ENCODE measurements at regions not wholly inside any gene's neighbourhood (a gene's known extent, or its start where the extent isn't known, plus 50 kb on each side); places are given as distances from the start of the nearest gene placed in this dataset.

DNA sequence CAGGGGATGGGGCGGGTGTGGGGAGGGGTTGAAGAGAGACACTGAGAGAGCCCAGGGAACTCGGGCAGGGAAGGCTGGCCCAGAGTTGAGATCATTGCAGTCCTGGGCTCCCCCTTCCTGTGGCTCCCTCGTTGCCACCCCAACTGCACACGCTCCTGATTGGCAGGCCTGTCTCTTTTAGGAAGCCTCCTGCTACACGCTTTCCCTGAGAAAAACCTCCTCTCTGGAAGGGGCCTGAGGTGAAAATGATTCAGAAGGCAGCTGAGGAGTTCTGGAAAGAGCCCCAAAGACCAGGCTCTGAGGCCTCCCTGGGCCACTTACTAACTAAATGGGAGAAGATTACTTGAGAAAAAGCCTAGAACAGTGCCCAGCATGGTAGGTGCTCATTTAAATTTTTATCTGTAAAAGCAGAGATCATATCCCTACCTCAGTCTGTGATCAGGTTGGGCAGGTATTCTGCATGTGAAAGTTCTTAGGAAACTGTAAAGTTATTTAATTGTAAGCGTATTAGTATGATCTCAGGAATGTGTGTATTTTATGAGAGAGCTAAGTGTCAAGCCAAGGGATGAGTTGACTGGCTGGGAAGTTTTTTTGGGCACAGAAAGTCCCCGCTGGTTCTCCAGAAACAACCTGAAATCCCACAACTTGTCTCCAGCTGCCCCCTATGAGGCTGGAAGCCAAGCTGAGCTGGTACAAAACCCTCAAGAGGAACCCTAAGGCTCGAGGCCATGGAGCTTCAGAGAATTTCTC lies 65.2 kb upstream of the EPS8L3 start:
- Histone ChIP-seq H3K27me3 (ENCODE audit: insufficient read depth, low read depth, low read length) (no peaks in the 10 kb centered on the region), H3K4me2 (ENCODE audit: low read length) (no peak overlapping the region), H3K9me2 (ENCODE audit: insufficient read depth, low read length) (no peaks in the 10 kb centered on the region), H3K27ac (ENCODE audit: low read length) (no peak overlapping the region), H3K36me3 (ENCODE audit: insufficient read depth, low read length) (no peaks in the 10 kb centered on the region), H3F3A (ENCODE audit: insufficient read depth, low read length, poor library complexity, severe bottlenecking) (no peaks in the 10 kb centered on the region), H2AFZ (ENCODE audit: low read depth, low read length) (no peak overlapping the region), H3K9ac (ENCODE audit: low read length) (no peak overlapping the region), H3K9me3 (ENCODE audit: low read length) (no peaks in the 10 kb centered on the region), H3K4me3 (ENCODE audit: low read length) (no peak overlapping the region), H3K79me2 (replicated peaks; ENCODE audit: insufficient read depth, low read length) (no peaks in the 10 kb centered on the region), H4K20me1 (ENCODE audit: insufficient read depth) (no peaks in the 10 kb centered on the region)
- TF ChIP-seq POLR2AphosphoS5 (IDR thresholded peaks at IDR 0.05), result no peak

DNA sequence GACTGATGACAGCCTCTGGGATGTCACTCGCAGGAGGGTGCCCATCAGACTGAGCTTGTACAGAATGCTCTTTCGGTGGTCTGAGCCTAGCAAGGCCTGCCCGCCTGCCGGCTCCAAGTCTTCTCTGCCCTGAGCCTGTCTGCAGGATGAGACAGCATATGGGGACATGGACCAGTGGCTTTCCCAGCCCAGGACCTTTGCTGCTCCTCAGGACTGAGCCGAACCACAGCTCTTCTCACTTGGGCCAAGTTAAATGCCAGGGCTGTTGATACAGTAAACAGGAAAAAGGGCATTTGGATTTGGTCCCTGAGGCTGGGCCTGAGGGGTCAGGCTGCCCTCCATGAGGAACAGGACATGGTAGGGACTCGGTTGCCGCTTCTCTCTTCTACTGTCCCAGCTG lies 64.3 kb upstream of the EPS8L3 start:
- no peaks in the 10 kb centered on the region for H3K27me3 ChIP-seq (ENCODE audit: insufficient read depth, low read depth, low read length)
- no peak overlapping the region for H2AFZ ChIP-seq (ENCODE audit: low read depth, low read length)
- TF ChIP-seq, protein P1, sequence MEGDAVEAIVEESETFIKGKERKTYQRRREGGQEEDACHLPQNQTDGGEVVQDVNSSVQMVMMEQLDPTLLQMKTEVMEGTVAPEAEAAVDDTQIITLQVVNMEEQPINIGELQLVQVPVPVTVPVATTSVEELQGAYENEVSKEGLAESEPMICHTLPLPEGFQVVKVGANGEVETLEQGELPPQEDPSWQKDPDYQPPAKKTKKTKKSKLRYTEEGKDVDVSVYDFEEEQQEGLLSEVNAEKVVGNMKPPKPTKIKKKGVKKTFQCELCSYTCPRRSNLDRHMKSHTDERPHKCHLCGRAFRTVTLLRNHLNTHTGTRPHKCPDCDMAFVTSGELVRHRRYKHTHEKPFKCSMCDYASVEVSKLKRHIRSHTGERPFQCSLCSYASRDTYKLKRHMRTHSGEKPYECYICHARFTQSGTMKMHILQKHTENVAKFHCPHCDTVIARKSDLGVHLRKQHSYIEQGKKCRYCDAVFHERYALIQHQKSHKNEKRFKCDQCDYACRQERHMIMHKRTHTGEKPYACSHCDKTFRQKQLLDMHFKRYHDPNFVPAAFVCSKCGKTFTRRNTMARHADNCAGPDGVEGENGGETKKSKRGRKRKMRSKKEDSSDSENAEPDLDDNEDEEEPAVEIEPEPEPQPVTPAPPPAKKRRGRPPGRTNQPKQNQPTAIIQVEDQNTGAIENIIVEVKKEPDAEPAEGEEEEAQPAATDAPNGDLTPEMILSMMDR (IDR thresholded peaks at IDR 0.05; ENCODE audit: poor library complexity, severe bottlenecking), result no peak
- TF ChIP-seq POLR2AphosphoS5 (IDR thresholded peaks at IDR 0.05), result no peak

DNA sequence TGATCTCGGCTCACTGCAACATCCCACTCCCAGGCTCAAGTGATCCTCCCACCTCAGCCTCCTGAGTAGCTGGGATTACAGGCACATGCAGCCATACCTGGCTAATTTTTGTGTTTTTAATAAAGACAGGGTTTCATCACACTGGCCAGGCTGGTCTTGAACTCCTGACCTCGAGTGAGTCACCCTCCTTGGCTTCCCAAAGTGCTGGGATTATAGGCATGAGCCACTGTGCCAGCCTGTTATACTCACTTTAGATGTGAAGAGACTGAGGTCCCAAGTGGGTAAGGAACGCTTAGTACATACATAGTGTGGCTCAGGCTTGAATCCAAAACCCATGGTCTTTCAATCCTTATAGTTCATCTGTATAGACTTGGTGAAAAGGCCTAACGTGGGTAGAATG lies 63.7 kb upstream of the EPS8L3 start:
- H3K9me2 ChIP-seq (ENCODE audit: insufficient read depth, low read length), result no peaks in the 10 kb centered on the region
- TF ChIP-seq, protein P2, sequence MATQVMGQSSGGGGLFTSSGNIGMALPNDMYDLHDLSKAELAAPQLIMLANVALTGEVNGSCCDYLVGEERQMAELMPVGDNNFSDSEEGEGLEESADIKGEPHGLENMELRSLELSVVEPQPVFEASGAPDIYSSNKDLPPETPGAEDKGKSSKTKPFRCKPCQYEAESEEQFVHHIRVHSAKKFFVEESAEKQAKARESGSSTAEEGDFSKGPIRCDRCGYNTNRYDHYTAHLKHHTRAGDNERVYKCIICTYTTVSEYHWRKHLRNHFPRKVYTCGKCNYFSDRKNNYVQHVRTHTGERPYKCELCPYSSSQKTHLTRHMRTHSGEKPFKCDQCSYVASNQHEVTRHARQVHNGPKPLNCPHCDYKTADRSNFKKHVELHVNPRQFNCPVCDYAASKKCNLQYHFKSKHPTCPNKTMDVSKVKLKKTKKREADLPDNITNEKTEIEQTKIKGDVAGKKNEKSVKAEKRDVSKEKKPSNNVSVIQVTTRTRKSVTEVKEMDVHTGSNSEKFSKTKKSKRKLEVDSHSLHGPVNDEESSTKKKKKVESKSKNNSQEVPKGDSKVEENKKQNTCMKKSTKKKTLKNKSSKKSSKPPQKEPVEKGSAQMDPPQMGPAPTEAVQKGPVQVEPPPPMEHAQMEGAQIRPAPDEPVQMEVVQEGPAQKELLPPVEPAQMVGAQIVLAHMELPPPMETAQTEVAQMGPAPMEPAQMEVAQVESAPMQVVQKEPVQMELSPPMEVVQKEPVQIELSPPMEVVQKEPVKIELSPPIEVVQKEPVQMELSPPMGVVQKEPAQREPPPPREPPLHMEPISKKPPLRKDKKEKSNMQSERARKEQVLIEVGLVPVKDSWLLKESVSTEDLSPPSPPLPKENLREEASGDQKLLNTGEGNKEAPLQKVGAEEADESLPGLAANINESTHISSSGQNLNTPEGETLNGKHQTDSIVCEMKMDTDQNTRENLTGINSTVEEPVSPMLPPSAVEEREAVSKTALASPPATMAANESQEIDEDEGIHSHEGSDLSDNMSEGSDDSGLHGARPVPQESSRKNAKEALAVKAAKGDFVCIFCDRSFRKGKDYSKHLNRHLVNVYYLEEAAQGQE (IDR thresholded peaks at IDR 0.05; ENCODE audit: borderline replicate concordance), result no peak
- TF ChIP-seq MXI1 (conservative IDR thresholded peaks at IDR 0.05; ENCODE audit: poor library complexity, severe bottlenecking) (no peak), EP300 (conservative IDR thresholded peaks at IDR 0.05; ENCODE audit: poor library complexity, severe bottlenecking) (no peak), RAD21 (conservative IDR thresholded peaks at IDR 0.05) (no peak), TAF1 (IDR thresholded peaks at IDR 0.05; ENCODE audit: low read depth) (no peak), EZH2 (IDR thresholded peaks at IDR 0.05; ENCODE audit: borderline replicate concordance, insufficient read depth, low read length, poor library complexity, severe bottlenecking) (no peak), POLR2AphosphoS5 (IDR thresholded peaks at IDR 0.05) (no peak), SMC3 (conservative IDR thresholded peaks at IDR 0.05; ENCODE audit: poor library complexity) (no peak)
- TF ChIP-seq, protein P1 (IDR thresholded peaks at IDR 0.05; ENCODE audit: poor library complexity, severe bottlenecking), result no peak
- no peaks in the 10 kb centered on the region for H3K9me3 ChIP-seq (ENCODE audit: low read length)
- H3K4me3 ChIP-seq (ENCODE audit: low read length), result no peak overlapping the region
- H2AFZ ChIP-seq (ENCODE audit: low read depth, low read length), result no peak overlapping the region
- no peaks in the 10 kb centered on the region for H3K79me2 ChIP-seq (replicated peaks; ENCODE audit: insufficient read depth, low read length)
- no peaks in the 10 kb centered on the region for H3K27me3 ChIP-seq (ENCODE audit: insufficient read depth, low read depth, low read length)
- H4K20me1 ChIP-seq (ENCODE audit: insufficient read depth), result no peaks in the 10 kb centered on the region
- no peaks in the 10 kb centered on the region for H3K36me3 ChIP-seq (ENCODE audit: insufficient read depth, low read length)
- H3F3A ChIP-seq (ENCODE audit: insufficient read depth, low read length, poor library complexity, severe bottlenecking), result no peaks in the 10 kb centered on the region
- no peak overlapping the region for H3K9ac ChIP-seq (ENCODE audit: low read length)
- no peak overlapping the region for H3K4me2 ChIP-seq (ENCODE audit: low read length)
- H3K27ac ChIP-seq (ENCODE audit: low read length), result no peak overlapping the region

More for the DNA sequence above, 64.3 kb upstream of the EPS8L3 start:
- no peaks in the 10 kb centered on the region for H4K20me1 ChIP-seq (ENCODE audit: insufficient read depth)
- H3K36me3 ChIP-seq (ENCODE audit: insufficient read depth, low read length), result no peaks in the 10 kb centered on the region
- no peak overlapping the region for H3K4me3 ChIP-seq (ENCODE audit: low read length)
- no peaks in the 10 kb centered on the region for H3K9me2 ChIP-seq (ENCODE audit: insufficient read depth, low read length)
- H3K79me2 ChIP-seq (replicated peaks; ENCODE audit: insufficient read depth, low read length), result no peaks in the 10 kb centered on the region
- no peaks in the 10 kb centered on the region for H3F3A ChIP-seq (ENCODE audit: insufficient read depth, low read length, poor library complexity, severe bottlenecking)
- no peak overlapping the region for H3K4me2 ChIP-seq (ENCODE audit: low read length)
- no peak overlapping the region for H3K9ac ChIP-seq (ENCODE audit: low read length)
- no peaks in the 10 kb centered on the region for H3K9me3 ChIP-seq (ENCODE audit: low read length)
- H3K27ac ChIP-seq (ENCODE audit: low read length), result no peak overlapping the region

All from neural cell (in vitro differentiated cells).